NCI-H1436 (cell line): ENCODE measurements at regions not wholly inside any gene's neighbourhood (a gene's known extent, or its start where the extent isn't known, plus 50 kb on each side); places are given as distances from the start of the nearest gene placed in this dataset.

Experiments used
- DNase-seq: peaks from one replicate; lab custom pipeline; 2025; lab: John Stamatoyannopoulos, UW

GRCh38 chr4:26137288-26137687 lies 183.5 kb upstream of the RBPJ start:
- DNase-seq: no peak

- DNase-seq: no peak
Measured at GRCh38 chr4:26139310-26139924, 181.4 kb upstream of the RBPJ start.

GRCh38 chr4:26140150-26140898 lies 180.5 kb upstream of the RBPJ start:
- DNase-seq: no peak

GRCh38 chr4:26141051-26141721 lies 179.6 kb upstream of the RBPJ start:
- DNase-seq: no peak

- no peak for DNase-seq
Measured at GRCh38 chr4:26141911-26142638, 178.7 kb upstream of the RBPJ start.

- no peak for DNase-seq
Measured at GRCh38 chr4:26144526-26145155, 176.2 kb upstream of the RBPJ start.

- no peak for DNase-seq
Measured at GRCh38 chr4:26145212-26145611, 175.6 kb upstream of the RBPJ start.

- no peak for DNase-seq
Measured at GRCh38 chr4:26148927-26149326, 171.9 kb upstream of the RBPJ start.

GRCh38 chr4:26150948-26151347 lies 169.9 kb upstream of the RBPJ start:
- DNase-seq: no peak

GRCh38 chr4:26151615-26152014 lies 169.2 kb upstream of the RBPJ start:
- DNase-seq: no peak

GRCh38 chr4:26152056-26152455 lies 168.8 kb upstream of the RBPJ start:
- DNase-seq: no peak

GRCh38 chr4:26157541-26157940 lies 163.3 kb upstream of the RBPJ start:
- DNase-seq: no peak

GRCh38 chr4:26160591-26160990 lies 160.2 kb upstream of the RBPJ start:
- DNase-seq: no peak

GRCh38 chr4:26161030-26161824 lies 159.6 kb upstream of the RBPJ start:
- DNase-seq: no peak

GRCh38 chr4:26162101-26162500 lies 158.7 kb upstream of the RBPJ start:
- no peak for DNase-seq

- no peak for DNase-seq
Measured at GRCh38 chr4:26163425-26164362, 157.1 kb upstream of the RBPJ start.

- DNase-seq: no peak
Measured at GRCh38 chr4:26171501-26171900, 149.3 kb upstream of the RBPJ start.

GRCh38 chr4:26171941-26172340 lies 148.9 kb upstream of the RBPJ start:
- DNase-seq: no peak

- DNase-seq: no peak
Measured at GRCh38 chr4:26173619-26174018, 147.2 kb upstream of the RBPJ start.

GRCh38 chr4:26174027-26174426 lies 146.8 kb upstream of the RBPJ start:
- DNase-seq: no peak
